ENCODE measurements at regions not wholly inside any gene's neighbourhood (a gene's known extent, or its start where the extent isn't known, plus 50 kb on each side); places are given as distances from the start of the nearest gene placed in this dataset.

GRCh38 chr22:27295605-27296004 is 506.0 kb downstream of the MN1 start:
- DNase-seq (ENCODE audit: extremely low read depth, low read depth, low spot score) = no peak

GRCh38 chr22:27296091-27296675 is 505.4 kb downstream of the MN1 start:
- no peak for DNase-seq (ENCODE audit: extremely low read depth, low read depth, low spot score)

GRCh38 chr22:27297125-27297524 is 504.4 kb downstream of the MN1 start:
- DNase-seq (ENCODE audit: extremely low read depth, low read depth, low spot score) = no peak

GRCh38 chr22:27298332-27298731 is 503.2 kb downstream of the MN1 start:
- DNase-seq (ENCODE audit: extremely low read depth, low read depth, low spot score) = no peak

- no peak for DNase-seq (ENCODE audit: extremely low read depth, low read depth, low spot score)
Measured at GRCh38 chr22:27298742-27299141, 502.8 kb downstream of the MN1 start.

GRCh38 chr22:27299181-27300085 is 502.1 kb downstream of the MN1 start:
- DNase-seq (ENCODE audit: extremely low read depth, low read depth, low spot score) = no peak

- no peak for DNase-seq (ENCODE audit: extremely low read depth, low read depth, low spot score)
Measured at GRCh38 chr22:27300536-27301285, 500.8 kb downstream of the MN1 start.

- DNase-seq (ENCODE audit: extremely low read depth, low read depth, low spot score) = no peak
Measured at GRCh38 chr22:27302501-27302900, 499.1 kb downstream of the MN1 start.

- no peak for DNase-seq (ENCODE audit: extremely low read depth, low read depth, low spot score)
Measured at GRCh38 chr22:27303718-27304117, 497.8 kb downstream of the MN1 start.

- DNase-seq (ENCODE audit: extremely low read depth, low read depth, low spot score) = no peak
Measured at GRCh38 chr22:27306771-27307170, 494.8 kb downstream of the MN1 start.

GRCh38 chr22:27307545-27308247 is 493.9 kb downstream of the MN1 start:
- no peak for DNase-seq (ENCODE audit: extremely low read depth, low read depth, low spot score)

- DNase-seq (ENCODE audit: extremely low read depth, low read depth, low spot score) = no peak
Measured at GRCh38 chr22:27308513-27308912, 493.0 kb downstream of the MN1 start.

GRCh38 chr22:27309697-27310096 is 491.9 kb downstream of the MN1 start:
- no peak for DNase-seq (ENCODE audit: extremely low read depth, low read depth, low spot score)

GRCh38 chr22:27310966-27311697 is 490.4 kb downstream of the MN1 start:
- DNase-seq (ENCODE audit: extremely low read depth, low read depth, low spot score) = no peak

GRCh38 chr22:27311698-27312550 is 489.6 kb downstream of the MN1 start:
- DNase-seq (ENCODE audit: extremely low read depth, low read depth, low spot score) = no peak

- no peak for DNase-seq (ENCODE audit: extremely low read depth, low read depth, low spot score)
Measured at GRCh38 chr22:27312565-27312964, 489.0 kb downstream of the MN1 start.

- no peak for DNase-seq (ENCODE audit: extremely low read depth, low read depth, low spot score)
Measured at GRCh38 chr22:27312966-27313855, 488.3 kb downstream of the MN1 start.

GRCh38 chr22:27314276-27314807 is 487.2 kb downstream of the MN1 start:
- DNase-seq (ENCODE audit: extremely low read depth, low read depth, low spot score) = no peak

Measured in glomerular endothelial cell (primary cell).